Mucosa of descending colon (tissue), 3 donors: ENCODE measurements at regions not wholly inside any gene's neighbourhood (a gene's known extent, or its start where the extent isn't known, plus 50 kb on each side); places are given as distances from the start of the nearest gene placed in this dataset.

ENCODE experiments used
- ATAC-seq: fragments of 200-7000 bp; cut with Tn5 transposase; one replicate; pipeline ENCODE4 v1.9.1; 2020; ENCODE audit warnings: mild to moderate bottlenecking, moderate library complexity
- DNase-seq, 3 donors: peaks; one replicate each; pipeline ENCODE4 v3.0.0-alpha.2; 2020
- H3K36me3 ChIP-seq: fragments of 200-600 bp; one replicate; pipeline ENCODE4 v1.8.0; 2021; ENCODE audit warnings: low read depth, mild to moderate bottlenecking
- H3K4me1 ChIP-seq: fragments of 200-600 bp; one replicate; pipeline ENCODE4 v1.8.0; 2021; ENCODE audit warnings: low read depth, mild to moderate bottlenecking
- H3K4me3 ChIP-seq: fragments of 200-600 bp; one replicate; pipeline ENCODE4 v1.8.0; 2021; ENCODE audit warnings: mild to moderate bottlenecking
- H3K9me3 ChIP-seq: fragments of 200-600 bp; one replicate; pipeline ENCODE4 v1.8.0; 2021; ENCODE audit warnings: mild to moderate bottlenecking
- intact Hi-C, 2 donors: fragments of 100-400 bp; cut with DNase I in 1 of 2; cut with micrococcal nuclease in 1 of 2; formaldehyde crosslinking; loops; one replicate each; pipeline versions ENCODE4 v1.11.0 to v1.11.1; 2022; cut with DNase I, micrococcal nuclease
- TF ChIP-seq, protein P1 (sequence below): fragments of 200-600 bp; IDR thresholded peaks from one replicate; pipeline ENCODE4 v1.8.0; 2022; ENCODE audit warnings: antibody characterized with exemption, mild to moderate bottlenecking
- donor health status: DM: no; HTN: no; CAD: no; lungs with moderate emphysema.
- donor health status: DM: no; HTN: no; CAD: no.
- donor health status: DM: no; HTN: yes; CAD: no.

DNA sequence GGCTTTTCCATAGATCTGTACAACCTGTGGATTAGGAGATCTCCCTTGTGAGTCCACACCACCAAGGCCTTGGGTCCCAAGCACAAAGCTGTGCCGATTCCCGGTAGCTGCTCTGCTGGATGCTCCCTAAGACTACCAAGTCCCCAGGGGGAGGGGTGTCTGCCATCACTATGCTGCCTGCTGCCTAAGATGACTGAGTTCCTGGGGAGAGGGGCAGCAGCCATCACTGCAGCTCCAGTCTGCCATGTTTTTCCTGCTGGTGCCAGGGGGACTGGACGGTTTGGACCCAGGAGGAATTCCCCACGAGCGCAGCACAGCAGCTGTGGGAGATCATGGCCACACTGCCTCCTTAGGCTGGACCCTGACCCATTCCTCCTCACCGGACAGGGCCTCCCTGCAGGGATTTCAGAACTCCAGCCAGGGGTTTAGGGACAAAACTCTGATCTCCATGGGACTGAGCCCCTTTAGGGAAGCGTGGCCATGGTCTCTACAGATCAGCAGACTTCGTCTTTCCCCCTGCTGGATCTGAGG, 1049.8 kb downstream of the SORCS1 start:
- intact Hi-C loops, result no loop called here
- ATAC-seq (no peak), DNase-seq (no peak)
- H3K4me3 ChIP-seq, result no peak overlapping the region
- TF ChIP-seq, protein P1, sequence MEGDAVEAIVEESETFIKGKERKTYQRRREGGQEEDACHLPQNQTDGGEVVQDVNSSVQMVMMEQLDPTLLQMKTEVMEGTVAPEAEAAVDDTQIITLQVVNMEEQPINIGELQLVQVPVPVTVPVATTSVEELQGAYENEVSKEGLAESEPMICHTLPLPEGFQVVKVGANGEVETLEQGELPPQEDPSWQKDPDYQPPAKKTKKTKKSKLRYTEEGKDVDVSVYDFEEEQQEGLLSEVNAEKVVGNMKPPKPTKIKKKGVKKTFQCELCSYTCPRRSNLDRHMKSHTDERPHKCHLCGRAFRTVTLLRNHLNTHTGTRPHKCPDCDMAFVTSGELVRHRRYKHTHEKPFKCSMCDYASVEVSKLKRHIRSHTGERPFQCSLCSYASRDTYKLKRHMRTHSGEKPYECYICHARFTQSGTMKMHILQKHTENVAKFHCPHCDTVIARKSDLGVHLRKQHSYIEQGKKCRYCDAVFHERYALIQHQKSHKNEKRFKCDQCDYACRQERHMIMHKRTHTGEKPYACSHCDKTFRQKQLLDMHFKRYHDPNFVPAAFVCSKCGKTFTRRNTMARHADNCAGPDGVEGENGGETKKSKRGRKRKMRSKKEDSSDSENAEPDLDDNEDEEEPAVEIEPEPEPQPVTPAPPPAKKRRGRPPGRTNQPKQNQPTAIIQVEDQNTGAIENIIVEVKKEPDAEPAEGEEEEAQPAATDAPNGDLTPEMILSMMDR, result no peak
- H3K36me3 ChIP-seq, result no peaks in the 10 kb centered on the region
- H3K4me1 ChIP-seq, result no peaks in the 10 kb centered on the region
- H3K9me3 ChIP-seq, result peaks cover 2% of the 10 kb centered on the region

- DNase-seq (no peak), ATAC-seq (no peak)
- intact Hi-C loops, result no loop called here
- TF ChIP-seq, protein P1, result no peak
- Histone ChIP-seq H3K36me3 (no peaks in the 10 kb centered on the region), H3K4me3 (no peak overlapping the region), H3K9me3 (peaks cover 2% of the 10 kb centered on the region), H3K4me1 (no peaks in the 10 kb centered on the region)
These were observed 1053.3 kb downstream of the SORCS1 start for GRCh38 chr10:106111246-106111645.

GRCh38 chr10:106107706-106108105, 1056.8 kb downstream of the SORCS1 start:
- TF ChIP-seq, protein P1, result no peak
- intact Hi-C loops, result no loop called here
- DNase-seq (no peak), ATAC-seq (no peak)
- Histone ChIP-seq H3K4me1 (no peaks in the 10 kb centered on the region), H3K4me3 (no peak overlapping the region), H3K36me3 (no peaks in the 10 kb centered on the region), H3K9me3 (no peaks in the 10 kb centered on the region)

DNA sequence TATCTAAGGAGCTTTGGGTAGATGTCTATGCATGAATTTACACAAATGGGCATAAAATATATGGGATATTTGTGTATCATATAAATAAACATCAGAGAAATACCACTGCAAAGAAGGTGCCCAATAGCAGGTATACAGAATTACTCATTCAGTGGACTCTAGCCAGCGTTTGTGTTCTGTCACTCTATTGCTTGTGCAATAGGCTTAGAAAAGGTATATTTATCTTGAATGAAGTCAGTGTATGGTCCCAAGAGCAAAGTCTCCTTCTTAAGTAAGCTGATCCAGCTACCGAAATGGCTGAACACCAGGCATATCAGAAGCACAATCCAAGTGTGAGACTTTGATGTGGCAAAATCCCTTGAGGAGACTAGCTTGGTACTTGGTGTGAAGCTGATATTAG, 1058.4 kb downstream of the SORCS1 start:
- TF ChIP-seq, protein P1, result no peak
- H3K4me3 ChIP-seq, result no peak overlapping the region
- H3K9me3 ChIP-seq, result no peaks in the 10 kb centered on the region
- intact Hi-C loops, result no loop called here
- no peak for ATAC-seq
- no peaks in the 10 kb centered on the region for H3K36me3 ChIP-seq
- DNase-seq, result no peak
- no peaks in the 10 kb centered on the region for H3K4me1 ChIP-seq

GRCh38 chr10:106089855-106090254, 1074.7 kb downstream of the SORCS1 start:
- TF ChIP-seq, protein P1, result no peak
- ATAC-seq, result no peak
- H3K9me3 ChIP-seq, result no peaks in the 10 kb centered on the region
- no peak for DNase-seq
- H3K36me3 ChIP-seq, result no peaks in the 10 kb centered on the region
- intact Hi-C loops, result no loop called here
- H3K4me3 ChIP-seq, result no peak overlapping the region
- H3K4me1 ChIP-seq, result no peaks in the 10 kb centered on the region

- intact Hi-C loops, result no loop called here
- TF ChIP-seq, protein P1, result no peak
- Histone ChIP-seq H3K4me3 (no peak overlapping the region), H3K36me3 (no peaks in the 10 kb centered on the region), H3K9me3 (no peaks in the 10 kb centered on the region), H3K4me1 (no peaks in the 10 kb centered on the region)
- no peak for DNase-seq
- no peak for ATAC-seq
These were observed 1078.1 kb downstream of the SORCS1 start for GRCh38 chr10:106086391-106086790.
